SU-DHL-6 (cell line): ENCODE measurements at regions not wholly inside any gene's neighbourhood (a gene's known extent, or its start where the extent isn't known, plus 50 kb on each side); places are given as distances from the start of the nearest gene placed in this dataset.

Experiments
- H2AFZ ChIP-seq: fragments of 200-600 bp; sonication (generic); 2 replicates; pipeline ENCODE4 v1.6.1; 2014; ENCODE audit warnings: low read depth, mild to moderate bottlenecking, moderate library complexity, mixed read lengths, antibody characterized with exemption, low read length; ENCODE audit not compliant: severe bottlenecking
- H3F3A ChIP-seq: fragments of 200-600 bp; shearing (Covaris generic); 2 replicates; pipeline ENCODE4 v1.6.0; 2016; ENCODE audit warnings: antibody characterized with exemption, mild to moderate bottlenecking; ENCODE audit not compliant: insufficient read depth
- H3K27ac ChIP-seq: fragments of 200-600 bp; sonication (generic); 2 replicates; pipeline ENCODE4 v1.5.1; 2016; ENCODE audit warnings: low read depth, mild to moderate bottlenecking, low read length, moderate library complexity, mixed read lengths
- H3K27me3 ChIP-seq: fragments of 200-600 bp; sonication (generic), shearing (Covaris generic); 2 replicates; pipeline ENCODE4 v1.6.0; 2014; ENCODE audit warnings: mild to moderate bottlenecking, low read length
- H3K36me3 ChIP-seq: fragments of 200-600 bp; sonication (generic); 2 replicates; pipeline ENCODE4 v1.6.1; 2014; ENCODE audit warnings: mild to moderate bottlenecking, low read length, mixed read lengths
- H3K4me2 ChIP-seq: fragments of 300-600, 200-600 bp; shearing (Covaris generic), sonication (generic); 2 replicates; pipeline ENCODE4 v1.6.0; 2014; ENCODE audit warnings: low read length, low read depth, mild to moderate bottlenecking; ENCODE audit not compliant: poor library complexity, severe bottlenecking
- H3K4me3 ChIP-seq: fragments of 200-600 bp; sonication (generic); 2 replicates; pipeline ENCODE4 v1.5.1; 2014; ENCODE audit warnings: antibody characterized with exemption, low read length, mild to moderate bottlenecking, mixed read lengths; ENCODE audit not compliant: insufficient read depth, poor library complexity, severe bottlenecking
- H3K79me2 ChIP-seq: fragments of 200-600 bp; sonication (generic); 2 replicates; pipeline ENCODE4 v1.6.1; 2014; ENCODE audit warnings: mild to moderate bottlenecking, low read length, moderate library complexity; ENCODE audit not compliant: insufficient read depth
- H3K9ac ChIP-seq: fragments of 200-600 bp; sonication (generic); 2 replicates; pipeline ENCODE4 v1.7.0; 2014; ENCODE audit warnings: mild to moderate bottlenecking, low read length
- H3K9me2 ChIP-seq: fragments of 200-600 bp; sonication (generic); replicated peaks from 2 replicates; pipeline ENCODE4 v1.6.1; 2014; ENCODE audit warnings: low read length; ENCODE audit not compliant: insufficient read depth
- H3K9me3 ChIP-seq: fragments of 200-600 bp; sonication (generic); 2 replicates; pipeline ENCODE4 v1.6.1; 2014; ENCODE audit warnings: low read length, mixed read lengths; ENCODE audit not compliant: insufficient read depth
- H4K20me1 ChIP-seq: fragments of 200-600 bp; sonication (generic); 2 replicates; pipeline ENCODE4 v1.6.1; 2014; ENCODE audit warnings: low read depth, mild to moderate bottlenecking, antibody characterized with exemption, low read length, moderate library complexity, mixed read lengths
- CTCF ChIP-seq: fragments of 200-600 bp; sonication (generic); IDR thresholded peaks from one replicate; pipeline ENCODE4 v1.5.1; 2017; ENCODE audit warnings: antibody characterized with exemption, mild to moderate bottlenecking, low read length, moderate library complexity; ENCODE audit not compliant: insufficient read depth, poor library complexity, severe bottlenecking
- EZH2phosphoT487 ChIP-seq: fragments of 200-600 bp; sonication (generic), shearing (Covaris generic); conservative IDR thresholded peaks from 2 replicates; pipeline ENCODE4 v1.6.1; 2018; ENCODE audit warnings: mild to moderate bottlenecking, antibody characterized with exemption, low read length, moderate library complexity, mixed read lengths

GRCh38 chr7:68535266-68535665, 1063.0 kb upstream of the AUTS2 start:
- no peak overlapping the region for H3K27ac ChIP-seq
- H3K4me2 ChIP-seq, result no peak overlapping the region
- no peaks in the 10 kb centered on the region for H3K27me3 ChIP-seq
- no peak overlapping the region for H3K9ac ChIP-seq
- no peak overlapping the region for H3K4me3 ChIP-seq
- H3K36me3 ChIP-seq, result no peaks in the 10 kb centered on the region
- no peaks in the 10 kb centered on the region for H3K9me2 ChIP-seq
- no peaks in the 10 kb centered on the region for H3K9me3 ChIP-seq
- TF ChIP-seq EZH2phosphoT487 (no peak), CTCF (no peak)
- H2AFZ ChIP-seq, result no peak overlapping the region
- no peaks in the 10 kb centered on the region for H3F3A ChIP-seq
- H3K79me2 ChIP-seq, result no peaks in the 10 kb centered on the region
- no peaks in the 10 kb centered on the region for H4K20me1 ChIP-seq

GRCh38 chr7:68537051-68537773, 1061.1 kb upstream of the AUTS2 start:
- H2AFZ ChIP-seq, result no peak overlapping the region
- H3K9me3 ChIP-seq, result no peaks in the 10 kb centered on the region
- H3K27me3 ChIP-seq, result no peaks in the 10 kb centered on the region
- no peaks in the 10 kb centered on the region for H3K79me2 ChIP-seq
- H3K4me2 ChIP-seq, result no peak overlapping the region
- no peaks in the 10 kb centered on the region for H4K20me1 ChIP-seq
- no peak overlapping the region for H3K27ac ChIP-seq
- TF ChIP-seq EZH2phosphoT487 (no peak), CTCF (no peak)
- no peaks in the 10 kb centered on the region for H3K36me3 ChIP-seq
- H3F3A ChIP-seq, result no peaks in the 10 kb centered on the region
- H3K9me2 ChIP-seq, result no peaks in the 10 kb centered on the region
- no peak overlapping the region for H3K4me3 ChIP-seq
- no peak overlapping the region for H3K9ac ChIP-seq

- H3K9me2 ChIP-seq, result no peaks in the 10 kb centered on the region
- no peak for TF ChIP-seq CTCF
- TF ChIP-seq EZH2phosphoT487, result no peak
- no peak overlapping the region for H2AFZ ChIP-seq
- no peaks in the 10 kb centered on the region for H3K27me3 ChIP-seq
- no peaks in the 10 kb centered on the region for H3K79me2 ChIP-seq
- no peak overlapping the region for H3K4me3 ChIP-seq
- no peak overlapping the region for H3K4me2 ChIP-seq
- no peaks in the 10 kb centered on the region for H3F3A ChIP-seq
- H3K36me3 ChIP-seq, result no peaks in the 10 kb centered on the region
- H3K27ac ChIP-seq, result no peak overlapping the region
- H3K9me3 ChIP-seq, result no peaks in the 10 kb centered on the region
- H4K20me1 ChIP-seq, result no peaks in the 10 kb centered on the region
- no peak overlapping the region for H3K9ac ChIP-seq
Measured at GRCh38 chr7:68537774-68538071, 1060.6 kb upstream of the AUTS2 start.
